ENCODE measurements at regions not wholly inside any gene's neighbourhood (a gene's known extent, or its start where the extent isn't known, plus 50 kb on each side); places are given as distances from the start of the nearest gene placed in this dataset.
A peak's percentile ranks its signal among the peaks of the same experiment; 100 is the strongest.

DNA sequence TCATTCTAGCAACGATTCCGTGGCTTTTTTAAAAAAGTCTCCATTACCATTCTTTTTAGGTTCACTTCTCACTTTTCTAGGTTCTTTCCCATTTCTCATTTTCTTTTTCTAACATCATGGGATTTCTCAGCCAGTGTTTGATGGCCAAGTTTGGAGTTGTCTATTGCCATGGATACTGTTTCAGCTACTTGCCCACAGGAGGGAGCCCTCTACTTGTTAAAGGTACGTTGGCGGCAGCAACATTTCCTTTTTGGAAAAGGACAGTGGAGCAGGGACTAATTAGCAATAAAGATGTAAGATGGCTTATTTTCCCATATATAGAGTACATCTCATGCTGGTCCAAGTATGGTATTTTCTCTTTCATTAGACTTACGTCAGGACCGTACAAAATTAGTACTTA lies 2257.5 kb upstream of the C9orf72 start:
- Histone ChIP-seq H2AFZ (ENCODE audit: low read length) (no peak overlapping the region), H4K20me1 (ENCODE audit: insufficient read depth, low read length) (no peaks in the 10 kb centered on the region), H3F3A (ENCODE audit: insufficient read depth, low read length) (no peaks in the 10 kb centered on the region), H3K9me3 (replicated peaks; ENCODE audit: insufficient read depth, low read length) (no peaks in the 10 kb centered on the region), H3K27me3 (replicated peaks; ENCODE audit: insufficient read depth, low read length) (no peaks in the 10 kb centered on the region), H3K36me3 (replicated peaks; ENCODE audit: insufficient read depth, low read length) (no peaks in the 10 kb centered on the region), H3K27ac (ENCODE audit: low read length) (no peak overlapping the region), H3K9ac (ENCODE audit: low read length) (no peak overlapping the region), H3K4me3 (ENCODE audit: low read length) (no peak overlapping the region), H3K9me2 (replicated peaks; ENCODE audit: insufficient read depth, low read length) (no peaks in the 10 kb centered on the region), H3K79me2 (ENCODE audit: low read length) (no peaks in the 10 kb centered on the region), H3K4me2 (ENCODE audit: low read depth, low read length) (no peak overlapping the region), H3K4me1 (ENCODE audit: low read length) (no peaks in the 10 kb centered on the region)
- TF ChIP-seq, protein P1, sequence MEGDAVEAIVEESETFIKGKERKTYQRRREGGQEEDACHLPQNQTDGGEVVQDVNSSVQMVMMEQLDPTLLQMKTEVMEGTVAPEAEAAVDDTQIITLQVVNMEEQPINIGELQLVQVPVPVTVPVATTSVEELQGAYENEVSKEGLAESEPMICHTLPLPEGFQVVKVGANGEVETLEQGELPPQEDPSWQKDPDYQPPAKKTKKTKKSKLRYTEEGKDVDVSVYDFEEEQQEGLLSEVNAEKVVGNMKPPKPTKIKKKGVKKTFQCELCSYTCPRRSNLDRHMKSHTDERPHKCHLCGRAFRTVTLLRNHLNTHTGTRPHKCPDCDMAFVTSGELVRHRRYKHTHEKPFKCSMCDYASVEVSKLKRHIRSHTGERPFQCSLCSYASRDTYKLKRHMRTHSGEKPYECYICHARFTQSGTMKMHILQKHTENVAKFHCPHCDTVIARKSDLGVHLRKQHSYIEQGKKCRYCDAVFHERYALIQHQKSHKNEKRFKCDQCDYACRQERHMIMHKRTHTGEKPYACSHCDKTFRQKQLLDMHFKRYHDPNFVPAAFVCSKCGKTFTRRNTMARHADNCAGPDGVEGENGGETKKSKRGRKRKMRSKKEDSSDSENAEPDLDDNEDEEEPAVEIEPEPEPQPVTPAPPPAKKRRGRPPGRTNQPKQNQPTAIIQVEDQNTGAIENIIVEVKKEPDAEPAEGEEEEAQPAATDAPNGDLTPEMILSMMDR (IDR thresholded peaks at IDR 0.05; ENCODE audit: low read length): peak; percentile 13; the same call in 1 of the 2 replicates
- TF ChIP-seq EZH2phosphoT487 (IDR thresholded peaks at IDR 0.05; ENCODE audit: low read length) (no peak), EZH2 (optimal IDR thresholded peaks at IDR 0.05; ENCODE audit: low read depth, low read length) (no peak)
- DNase-seq: no peak

DNA sequence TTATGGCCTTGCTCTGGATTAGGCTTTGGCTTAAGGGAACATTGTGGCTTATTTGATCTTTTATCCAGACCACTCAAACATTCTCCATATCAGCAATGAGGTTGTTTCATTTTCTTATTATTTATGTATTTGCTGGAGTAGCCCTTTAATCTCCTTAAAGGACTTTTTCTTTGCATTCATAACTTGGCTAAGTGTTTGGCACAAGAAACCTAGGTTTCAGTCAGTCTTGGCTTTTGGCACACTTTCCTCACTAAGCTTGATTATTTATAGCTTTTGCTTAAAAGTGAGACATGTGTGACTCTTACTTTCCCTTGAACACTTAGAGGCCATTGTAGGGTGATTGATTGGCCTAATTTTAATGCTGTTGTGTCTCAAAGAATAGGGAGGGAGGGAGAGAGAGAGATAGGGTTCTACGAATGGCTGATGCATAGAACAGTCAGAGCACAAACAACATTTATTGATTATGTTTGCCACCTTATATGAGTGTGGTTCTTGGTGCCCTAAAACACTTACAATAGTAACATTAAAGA lies 2265.3 kb upstream of the C9orf72 start:
- no peaks in the 10 kb centered on the region for H3K79me2 ChIP-seq (ENCODE audit: low read length)
- H3F3A ChIP-seq (ENCODE audit: insufficient read depth, low read length): no peaks in the 10 kb centered on the region
- H3K4me3 ChIP-seq (ENCODE audit: low read length): no peak overlapping the region
- no peak overlapping the region for H3K27ac ChIP-seq (ENCODE audit: low read length)
- H2AFZ ChIP-seq (ENCODE audit: low read length): no peak overlapping the region
- H4K20me1 ChIP-seq (ENCODE audit: insufficient read depth, low read length): no peaks in the 10 kb centered on the region
- TF ChIP-seq EZH2phosphoT487 (IDR thresholded peaks at IDR 0.05; ENCODE audit: low read length) (no peak), EZH2 (optimal IDR thresholded peaks at IDR 0.05; ENCODE audit: low read depth, low read length) (no peak)
- TF ChIP-seq, protein P1 (IDR thresholded peaks at IDR 0.05; ENCODE audit: low read length): no peak
- no peak for DNase-seq
- H3K36me3 ChIP-seq (replicated peaks; ENCODE audit: insufficient read depth, low read length): no peaks in the 10 kb centered on the region
- H3K9me3 ChIP-seq (replicated peaks; ENCODE audit: insufficient read depth, low read length): no peaks in the 10 kb centered on the region
- H3K4me2 ChIP-seq (ENCODE audit: low read depth, low read length): no peak overlapping the region
- H3K4me1 ChIP-seq (ENCODE audit: low read length): no peaks in the 10 kb centered on the region
- no peaks in the 10 kb centered on the region for H3K9me2 ChIP-seq (replicated peaks; ENCODE audit: insufficient read depth, low read length)
- no peaks in the 10 kb centered on the region for H3K27me3 ChIP-seq (replicated peaks; ENCODE audit: insufficient read depth, low read length)
- H3K9ac ChIP-seq (ENCODE audit: low read length): no peak overlapping the region

DNA sequence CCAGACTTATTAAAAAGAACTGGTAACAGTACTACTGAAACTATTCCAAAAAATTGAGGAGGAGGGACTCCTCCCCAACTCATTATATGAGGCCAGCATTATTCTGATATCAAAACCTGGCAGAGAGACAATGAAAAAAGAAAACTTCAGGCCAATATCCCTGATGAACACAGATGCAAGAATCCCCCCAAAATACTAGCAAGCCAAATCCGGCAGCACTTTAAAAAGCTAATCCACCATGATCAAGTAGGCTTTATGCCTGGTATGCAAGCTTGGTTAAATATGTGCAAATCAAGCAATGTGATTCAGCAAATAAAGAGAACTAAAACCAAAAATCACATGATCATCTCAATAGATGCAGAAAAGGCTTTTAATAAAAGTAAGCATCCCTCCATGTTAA lies 2271.0 kb upstream of the C9orf72 start:
- H3K9me2 ChIP-seq (replicated peaks; ENCODE audit: insufficient read depth, low read length): no peaks in the 10 kb centered on the region
- no peaks in the 10 kb centered on the region for H3F3A ChIP-seq (ENCODE audit: insufficient read depth, low read length)
- no peaks in the 10 kb centered on the region for H3K27me3 ChIP-seq (replicated peaks; ENCODE audit: insufficient read depth, low read length)
- no peak overlapping the region for H3K27ac ChIP-seq (ENCODE audit: low read length)
- H3K4me3 ChIP-seq (ENCODE audit: low read length): no peak overlapping the region
- no peak for DNase-seq
- no peaks in the 10 kb centered on the region for H3K9me3 ChIP-seq (replicated peaks; ENCODE audit: insufficient read depth, low read length)
- no peak overlapping the region for H2AFZ ChIP-seq (ENCODE audit: low read length)
- TF ChIP-seq, protein P1 (IDR thresholded peaks at IDR 0.05; ENCODE audit: low read length): no peak
- no peak for TF ChIP-seq EZH2 (optimal IDR thresholded peaks at IDR 0.05; ENCODE audit: low read depth, low read length)
- no peak for TF ChIP-seq EZH2phosphoT487 (IDR thresholded peaks at IDR 0.05; ENCODE audit: low read length)
- no peaks in the 10 kb centered on the region for H4K20me1 ChIP-seq (ENCODE audit: insufficient read depth, low read length)
- no peaks in the 10 kb centered on the region for H3K36me3 ChIP-seq (replicated peaks; ENCODE audit: insufficient read depth, low read length)
- H3K4me2 ChIP-seq (ENCODE audit: low read depth, low read length): no peak overlapping the region
- H3K9ac ChIP-seq (ENCODE audit: low read length): no peak overlapping the region
- H3K79me2 ChIP-seq (ENCODE audit: low read length): no peaks in the 10 kb centered on the region
- no peaks in the 10 kb centered on the region for H3K4me1 ChIP-seq (ENCODE audit: low read length)
